ENCODE measurements at regions not wholly inside any gene's neighbourhood (a gene's known extent, or its start where the extent isn't known, plus 50 kb on each side); places are given as distances from the start of the nearest gene placed in this dataset.

GRCh38 chr2:111687911-111688310, 196.1 kb downstream of the ANAPC1 start:
- H3K27me3 ChIP-seq (ENCODE audit: control insufficient read depth in 2 of 2, insufficient read depth in 2 of 2, low read length in 2 of 2) = no peaks in the 10 kb centered on the region
- ChIA-PET CTCF (no interaction called here), POLR2A (no interaction called here)
- H2AFZ ChIP-seq (ENCODE audit: low read depth, low read length) = no peak overlapping the region
- H3K4me2 ChIP-seq (ENCODE audit: insufficient read depth, low read length) = no peak overlapping the region
- no peaks in the 10 kb centered on the region for H3K79me2 ChIP-seq (ENCODE audit: control insufficient read depth, insufficient read depth, low read length)
- H3K9me1 ChIP-seq (replicated peaks; ENCODE audit: control insufficient read depth, extremely low read depth, insufficient read depth, low read length) = no peaks in the 10 kb centered on the region
- no peaks in the 10 kb centered on the region for H4K20me1 ChIP-seq (replicated peaks; ENCODE audit: control insufficient read depth, extremely low read depth, insufficient read depth, low read length)
- DNase-seq (ENCODE audit: low read depth, low spot score) = no peak
- no TSS peak for BruUV-seq (replicated peaks)
- no peaks in the 10 kb centered on the region for H3K9me3 ChIP-seq (replicated peaks; ENCODE audit: control insufficient read depth, insufficient read depth, low read length)
- intact Hi-C loops (cut with micrococcal nuclease) = no loop called here
- dilution Hi-C loops (cut with MboI; ENCODE audit: extremely low pct_ligation_motif_present, low sequenced_read_pairs) = no loop called here
- no peaks in the 10 kb centered on the region for H3K36me3 ChIP-seq (ENCODE audit: control insufficient read depth in 2 of 2, extremely low read depth in 1 of 2, insufficient read depth in 2 of 2, low read length in 2 of 2)
- no peak for TF ChIP-seq GATA2 (IDR thresholded peaks at IDR 0.05; ENCODE audit: insufficient read depth, insufficient read length, low read depth, low read length)
- H3K4me1 ChIP-seq (ENCODE audit: control insufficient read depth, extremely low read depth, insufficient read depth, low read length) = no peaks in the 10 kb centered on the region
- no peak overlapping the region for H3K9ac ChIP-seq (replicated peaks; ENCODE audit: extremely low read depth, insufficient read depth, low read length)
- H3K4me3 ChIP-seq (replicated peaks in 1 of 3; ENCODE audit: insufficient read depth in 1 of 3, low read depth in 1 of 3, low read length in 3 of 3) = no peak overlapping the region
- FAIRE-seq = no peak
- H3K27ac ChIP-seq (ENCODE audit: insufficient read depth, low read depth, low read length) = no peak overlapping the region

- no peak for DNase-seq (ENCODE audit: low read depth, low spot score)
- Histone ChIP-seq H3K27ac (ENCODE audit: insufficient read depth, low read depth, low read length) (no peak overlapping the region), H3K79me2 (ENCODE audit: control insufficient read depth, insufficient read depth, low read length) (no peaks in the 10 kb centered on the region), H3K27me3 (ENCODE audit: control insufficient read depth in 2 of 2, insufficient read depth in 2 of 2, low read length in 2 of 2) (no peaks in the 10 kb centered on the region), H3K36me3 (ENCODE audit: control insufficient read depth in 2 of 2, extremely low read depth in 1 of 2, insufficient read depth in 2 of 2, low read length in 2 of 2) (no peaks in the 10 kb centered on the region), H3K4me3 (replicated peaks in 1 of 3; ENCODE audit: insufficient read depth in 1 of 3, low read depth in 1 of 3, low read length in 3 of 3) (no peak overlapping the region), H2AFZ (ENCODE audit: low read depth, low read length) (no peak overlapping the region), H3K9me1 (replicated peaks; ENCODE audit: control insufficient read depth, extremely low read depth, insufficient read depth, low read length) (no peaks in the 10 kb centered on the region), H4K20me1 (replicated peaks; ENCODE audit: control insufficient read depth, extremely low read depth, insufficient read depth, low read length) (no peaks in the 10 kb centered on the region), H3K4me1 (ENCODE audit: control insufficient read depth, extremely low read depth, insufficient read depth, low read length) (no peaks in the 10 kb centered on the region), H3K9ac (replicated peaks; ENCODE audit: extremely low read depth, insufficient read depth, low read length) (no peak overlapping the region), H3K9me3 (replicated peaks; ENCODE audit: control insufficient read depth, insufficient read depth, low read length) (no peaks in the 10 kb centered on the region), H3K4me2 (ENCODE audit: insufficient read depth, low read length) (no peak overlapping the region)
- CTCF ChIA-PET = no interaction called here
- no peak for FAIRE-seq
- dilution Hi-C loops (cut with MboI; ENCODE audit: extremely low pct_ligation_motif_present, low sequenced_read_pairs) (no loop called here), intact Hi-C loops (cut with micrococcal nuclease) (no loop called here)
- BruUV-seq (replicated peaks) = no TSS peak
- POLR2A ChIA-PET = no interaction called here
- TF ChIP-seq POLR2A (IDR thresholded peaks at IDR 0.05; ENCODE audit: low read depth, low read length) = no peak
Observed at GRCh38 chr2:111688482-111688881, 195.5 kb downstream of the ANAPC1 start.

DNA sequence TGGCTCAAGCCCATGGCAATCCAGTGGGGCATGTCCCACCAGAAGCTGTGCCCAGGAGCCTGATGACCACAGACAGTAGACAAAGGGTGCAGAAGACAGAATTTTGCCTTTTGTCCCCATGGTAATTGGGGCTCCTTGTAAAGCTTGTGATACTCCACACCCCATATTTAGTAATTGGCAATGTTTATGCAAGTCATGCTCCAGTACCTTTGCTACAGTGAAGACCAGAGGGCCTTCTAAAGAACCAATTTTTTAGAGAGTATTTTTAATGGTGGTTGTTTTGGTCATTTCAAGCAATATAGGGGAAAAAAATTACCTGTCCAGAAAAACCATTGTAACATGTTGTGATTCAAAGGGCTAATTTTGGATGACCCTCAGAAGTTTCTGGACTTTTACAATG, 194.8 kb downstream of the ANAPC1 start:
- TF ChIP-seq POLR2AphosphoS5 (IDR thresholded peaks at IDR 0.05; ENCODE audit: insufficient read depth, low read depth, low read length) = no peak
- no peak for TF ChIP-seq EZH2 (IDR thresholded peaks at IDR 0.05; ENCODE audit: borderline replicate concordance, low read depth, low read length, severe bottlenecking)
- no peak for TF ChIP-seq MAX (IDR thresholded peaks at IDR 0.05; ENCODE audit: insufficient read depth, insufficient read length)
- TF ChIP-seq FOS (IDR thresholded peaks at IDR 0.05; ENCODE audit: borderline replicate concordance, insufficient read depth, low read length) = no peak
- TF ChIP-seq CTCF (IDR thresholded peaks at IDR 0.05; ENCODE audit: extremely low read depth in 1 of 2, insufficient read depth in 1 of 2, low read depth in 1 of 2, low read length in 2 of 2) = no peak
- TF ChIP-seq JUN (IDR thresholded peaks at IDR 0.05; ENCODE audit: borderline replicate concordance, insufficient read depth, insufficient read length, low read depth) = no peak
- no peak for TF ChIP-seq POLR2A (IDR thresholded peaks at IDR 0.05; ENCODE audit: low read depth, low read length)
- intact Hi-C loops (cut with micrococcal nuclease) = no loop called here
- H3K9me3 ChIP-seq (replicated peaks; ENCODE audit: control insufficient read depth, insufficient read depth, low read length) = no peaks in the 10 kb centered on the region
- no peaks in the 10 kb centered on the region for H3K27me3 ChIP-seq (ENCODE audit: control insufficient read depth in 2 of 2, insufficient read depth in 2 of 2, low read length in 2 of 2)
- no peak overlapping the region for H3K27ac ChIP-seq (ENCODE audit: insufficient read depth, low read depth, low read length)
- no peak overlapping the region for H3K9ac ChIP-seq (replicated peaks; ENCODE audit: extremely low read depth, insufficient read depth, low read length)
- ChIA-PET POLR2A (no interaction called here), CTCF (no interaction called here)
- H3K4me3 ChIP-seq (replicated peaks in 1 of 3; ENCODE audit: insufficient read depth in 1 of 3, low read depth in 1 of 3, low read length in 3 of 3) = no peak overlapping the region
- H3K4me1 ChIP-seq (ENCODE audit: control insufficient read depth, extremely low read depth, insufficient read depth, low read length) = no peaks in the 10 kb centered on the region
- H3K9me1 ChIP-seq (replicated peaks; ENCODE audit: control insufficient read depth, extremely low read depth, insufficient read depth, low read length) = no peaks in the 10 kb centered on the region
- FAIRE-seq (no peak), DNase-seq (ENCODE audit: low read depth, low spot score) (no peak)
- dilution Hi-C loops (cut with MboI; ENCODE audit: extremely low pct_ligation_motif_present, low sequenced_read_pairs) = no loop called here
- no peak overlapping the region for H3K4me2 ChIP-seq (ENCODE audit: insufficient read depth, low read length)
- no peaks in the 10 kb centered on the region for H4K20me1 ChIP-seq (replicated peaks; ENCODE audit: control insufficient read depth, extremely low read depth, insufficient read depth, low read length)
- H3K36me3 ChIP-seq (ENCODE audit: control insufficient read depth in 2 of 2, extremely low read depth in 1 of 2, insufficient read depth in 2 of 2, low read length in 2 of 2) = no peaks in the 10 kb centered on the region
- H2AFZ ChIP-seq (ENCODE audit: low read depth, low read length) = no peak overlapping the region
- no TSS peak for BruUV-seq (replicated peaks)
- no peaks in the 10 kb centered on the region for H3K79me2 ChIP-seq (ENCODE audit: control insufficient read depth, insufficient read depth, low read length)
